Peyer's patch (tissue), 4 donors: ENCODE measurements at regions not wholly inside any gene's neighbourhood (a gene's known extent, or its start where the extent isn't known, plus 50 kb on each side); places are given as distances from the start of the nearest gene placed in this dataset.

Experiments
- CTCF ChIP-seq, 6 experiments: fragments of 450-650 bp in 4 of 6; fragments of 200-600 bp in 2 of 6; sonication (generic) in 1 of 6; IDR thresholded peaks; one replicate each; pipeline ENCODE4 v1.5.1; 2017 to 2019; ENCODE audit warnings: antibody characterized with exemption in 6 of 6, mild to moderate bottlenecking in 3 of 6, moderate library complexity in 1 of 6
- POLR2A ChIP-seq, 2 donors: fragments of 450-650 bp; IDR thresholded peaks; one replicate each; pipeline ENCODE4 v1.5.1; 2017; ENCODE audit warnings: antibody characterized with exemption in 2 of 2, mild to moderate bottlenecking in 2 of 2, moderate library complexity in 2 of 2

- no peak for TF ChIP-seq CTCF (IDR thresholded peaks at IDR 0.05)
- TF ChIP-seq POLR2A (IDR thresholded peaks at IDR 0.05), result no peak
Observed at GRCh38 chr2:10240161-10240681, 62.5 kb upstream of the HPCAL1 start.
